22Rv1 (cell line): ENCODE measurements at regions not wholly inside any gene's neighbourhood (a gene's known extent, or its start where the extent isn't known, plus 50 kb on each side); places are given as distances from the start of the nearest gene placed in this dataset.

Experiments used
- H3K27ac ChIP-seq: fragments of 450-650 bp; 2 replicates; pipeline ENCODE4 v1.5.1; 2017
- CTCF ChIP-seq: fragments of 450-650 bp; IDR thresholded peaks from 2 replicates; pipeline ENCODE4 v1.5.1; 2017; ENCODE audit warnings: mild to moderate bottlenecking
- ZFX ChIP-seq: fragments of 450-650 bp; IDR thresholded peaks from 2 replicates; pipeline ENCODE4 v1.6.1; 2017; ENCODE audit warnings: antibody characterized with exemption, borderline replicate concordance

GRCh38 chr12:43098766-43099550, 453.0 kb downstream of the ADAMTS20 start:
- TF ChIP-seq ZFX (no peak), CTCF (no peak)
- H3K27ac ChIP-seq: no peak overlapping the region

GRCh38 chr12:43098071-43098470, 453.9 kb downstream of the ADAMTS20 start:
- H3K27ac ChIP-seq: no peak overlapping the region
- TF ChIP-seq CTCF (no peak), ZFX (no peak)

- TF ChIP-seq ZFX (no peak), CTCF (no peak)
- no peak overlapping the region for H3K27ac ChIP-seq
Measured at GRCh38 chr12:43097471-43097870, 454.5 kb downstream of the ADAMTS20 start.

GRCh38 chr12:43095669-43096280, 456.2 kb downstream of the ADAMTS20 start:
- H3K27ac ChIP-seq: no peak overlapping the region
- TF ChIP-seq ZFX (no peak), CTCF (no peak)

- TF ChIP-seq ZFX (no peak), CTCF (no peak)
- no peak overlapping the region for H3K27ac ChIP-seq
Measured at GRCh38 chr12:43094886-43095575, 457.0 kb downstream of the ADAMTS20 start.

GRCh38 chr12:43090981-43091380, 461.0 kb downstream of the ADAMTS20 start:
- no peak overlapping the region for H3K27ac ChIP-seq
- TF ChIP-seq ZFX (no peak), CTCF (no peak)
